HG03066 (cell line): ENCODE measurements at regions not wholly inside any gene's neighbourhood (a gene's known extent, or its start where the extent isn't known, plus 50 kb on each side); places are given as distances from the start of the nearest gene placed in this dataset.
"Not testable (repeated sequence)": the region's sequence is repeated elsewhere in the genome, so short reads cannot be mapped to it uniquely, and the experiment has no call there.

Experiments used
- ATAC-seq: cut with Tn5 transposase; IDR thresholded peaks from one replicate; pipeline ENCODE4 v1.9.1; 2021; ENCODE audit warnings: low read depth; ENCODE audit not compliant: unreplicated experiment

DNA sequence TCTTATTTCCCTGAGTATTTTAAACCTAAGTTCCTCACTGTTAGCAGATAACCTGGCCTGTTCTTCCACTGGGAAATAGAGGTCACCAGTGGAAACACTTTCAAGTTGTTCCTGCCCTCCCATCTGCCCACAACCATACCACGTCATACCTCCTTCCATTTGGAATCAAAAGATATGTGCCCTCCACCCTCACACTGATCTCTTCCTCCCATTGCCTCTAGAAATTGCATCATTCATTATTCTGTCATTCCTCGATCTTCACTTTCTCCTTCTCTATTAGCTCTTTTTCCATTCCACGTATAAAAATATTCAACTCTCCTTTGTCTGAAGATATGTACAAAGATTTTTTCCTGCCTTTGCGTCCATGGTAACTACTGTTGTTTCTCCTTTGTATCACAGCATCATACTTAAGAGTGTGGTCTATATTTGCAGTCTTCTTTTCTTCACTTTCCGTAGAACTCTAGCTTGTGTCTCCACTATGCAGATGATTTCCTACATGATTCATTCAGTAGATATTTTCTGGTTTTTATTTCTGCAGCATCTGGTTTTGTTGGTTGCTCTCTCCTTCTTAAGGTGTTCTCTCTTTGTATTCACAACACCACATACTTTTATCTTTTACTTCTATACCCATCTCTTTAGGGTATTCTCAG is 312.3 kb downstream of the REEP3 start:
- ATAC-seq: no peak

DNA sequence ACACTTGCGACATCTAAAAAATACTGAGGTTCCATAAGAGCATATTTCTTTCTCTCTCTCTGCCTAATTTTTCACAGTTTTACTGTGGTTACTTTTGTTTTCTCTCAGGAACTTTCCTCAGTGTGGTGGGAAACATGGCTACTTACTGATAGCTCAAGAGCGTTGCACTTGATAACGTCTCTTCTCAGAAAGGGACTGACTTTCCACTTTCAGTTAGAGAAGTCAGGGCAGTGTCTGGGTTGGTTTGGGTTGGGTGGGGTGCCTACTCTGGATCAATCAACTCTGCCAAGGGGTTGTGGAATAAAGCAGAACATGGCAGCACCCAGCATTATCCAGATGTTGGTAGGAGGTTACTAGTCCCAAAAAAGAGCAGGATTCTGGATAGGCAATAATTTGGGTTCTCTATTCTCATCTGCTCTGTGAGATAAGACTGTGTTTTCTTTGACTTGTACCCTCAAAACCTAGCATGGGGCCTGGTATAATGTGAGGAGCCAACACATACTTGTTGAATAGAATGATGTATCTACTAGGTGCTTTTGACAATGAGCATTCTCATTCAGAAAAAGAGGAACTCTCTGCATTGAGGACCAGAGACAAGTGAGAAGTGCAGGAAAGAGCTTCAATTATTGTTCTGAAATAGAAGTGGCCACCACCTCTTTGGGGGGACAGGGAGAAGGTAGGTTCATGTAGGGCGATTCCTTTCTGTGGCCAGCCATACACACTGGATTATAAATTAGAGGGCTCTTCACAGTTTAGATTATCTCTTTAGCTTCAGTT is 315.7 kb downstream of the REEP3 start:
- no peak for ATAC-seq

DNA sequence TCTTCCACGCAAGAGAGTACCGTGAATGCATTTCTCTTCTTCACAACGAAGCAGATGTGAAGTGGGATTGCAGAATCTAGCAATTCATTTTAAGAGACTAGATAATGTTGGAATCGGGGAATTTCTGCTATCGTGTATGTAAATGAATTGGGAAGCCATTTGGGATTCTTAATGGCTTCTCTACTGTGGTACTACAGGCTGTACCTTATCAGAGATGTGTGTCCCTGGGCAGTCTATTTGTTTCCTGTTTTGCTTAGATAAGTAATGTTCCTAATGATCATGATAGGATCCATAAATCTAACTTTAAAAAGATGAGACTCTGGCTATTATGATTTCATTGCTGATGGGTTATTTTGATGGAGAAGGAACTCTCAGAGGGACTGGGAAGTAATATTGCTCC is 320.6 kb downstream of the REEP3 start:
- ATAC-seq: no peak

DNA sequence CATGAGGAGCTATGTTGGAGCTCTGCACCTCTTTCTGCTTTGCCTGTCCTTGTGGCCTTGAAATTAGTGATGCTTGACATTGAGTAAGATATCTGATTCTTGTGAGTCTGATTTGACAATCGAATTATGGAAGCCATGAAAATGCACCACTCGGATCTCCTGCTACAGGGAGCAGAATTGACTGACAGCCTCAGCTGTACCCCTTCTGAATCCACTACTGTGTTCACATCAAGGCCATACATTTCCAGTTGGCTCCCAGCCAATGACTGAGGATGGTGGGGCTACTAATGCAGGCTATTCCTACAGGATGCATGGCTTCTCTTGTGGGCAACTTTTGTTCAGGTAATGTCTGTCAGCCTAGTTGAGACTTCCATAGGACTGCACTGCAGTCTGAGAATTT is 321.9 kb downstream of the REEP3 start:
- no peak for ATAC-seq

DNA sequence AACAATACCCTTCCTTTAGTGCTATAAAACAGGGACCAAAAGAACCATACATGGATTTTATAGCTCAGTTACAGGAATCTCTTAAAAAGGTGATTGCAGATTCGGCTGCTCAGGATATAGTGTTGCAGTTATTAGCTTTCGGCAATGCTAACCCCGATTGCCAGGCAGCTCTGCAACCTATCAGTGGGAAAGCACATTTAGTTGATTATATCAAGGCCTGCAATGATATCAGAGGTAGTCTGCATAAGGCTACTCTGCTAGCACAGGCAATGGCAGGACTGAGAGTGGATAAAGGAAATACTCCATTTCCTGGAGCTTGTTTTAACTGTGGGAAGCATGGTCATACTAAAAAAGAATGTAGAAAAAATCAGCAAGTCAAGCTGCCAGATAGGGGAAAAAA is 327.7 kb downstream of the REEP3 start:
- ATAC-seq: not testable (repeated sequence)

DNA sequence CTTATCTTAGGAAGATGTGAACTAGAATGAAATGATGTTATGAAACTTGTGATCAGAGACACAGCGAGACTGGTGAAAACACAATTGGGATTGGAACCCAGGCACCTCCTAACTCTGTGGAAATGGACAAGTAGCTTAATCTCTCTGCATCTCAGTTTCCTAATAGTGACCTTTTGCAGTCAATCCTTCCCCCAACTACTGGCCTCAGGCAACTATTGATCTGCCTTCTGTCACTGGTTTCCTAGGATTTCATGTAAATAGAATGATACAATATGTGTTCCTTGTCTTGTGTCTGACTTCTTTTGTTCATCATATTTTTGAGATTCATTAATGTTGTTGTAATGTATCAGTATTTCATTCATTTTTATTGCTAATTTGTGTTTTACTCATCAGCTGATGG is 341.7 kb downstream of the REEP3 start:
- no peak for ATAC-seq

DNA sequence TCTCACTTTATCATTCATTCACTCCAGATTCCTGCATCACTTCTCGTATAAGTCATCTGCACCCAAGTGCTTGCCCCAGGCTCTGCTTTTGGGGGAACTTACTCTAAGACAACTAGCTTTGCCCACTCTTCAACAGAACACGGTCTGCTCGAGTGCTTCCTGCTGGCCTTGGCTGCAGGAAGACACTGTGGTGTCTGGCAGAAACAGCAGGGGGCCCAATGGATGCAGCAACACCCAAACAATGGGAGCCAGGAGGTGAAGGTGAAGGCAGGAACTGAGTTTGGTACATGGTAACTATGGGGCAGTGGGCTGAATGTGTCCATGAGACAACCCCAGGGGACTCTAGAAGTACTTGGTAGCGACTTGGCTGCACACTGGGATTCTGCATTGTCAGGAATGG is 344.0 kb downstream of the REEP3 start:
- no peak for ATAC-seq

DNA sequence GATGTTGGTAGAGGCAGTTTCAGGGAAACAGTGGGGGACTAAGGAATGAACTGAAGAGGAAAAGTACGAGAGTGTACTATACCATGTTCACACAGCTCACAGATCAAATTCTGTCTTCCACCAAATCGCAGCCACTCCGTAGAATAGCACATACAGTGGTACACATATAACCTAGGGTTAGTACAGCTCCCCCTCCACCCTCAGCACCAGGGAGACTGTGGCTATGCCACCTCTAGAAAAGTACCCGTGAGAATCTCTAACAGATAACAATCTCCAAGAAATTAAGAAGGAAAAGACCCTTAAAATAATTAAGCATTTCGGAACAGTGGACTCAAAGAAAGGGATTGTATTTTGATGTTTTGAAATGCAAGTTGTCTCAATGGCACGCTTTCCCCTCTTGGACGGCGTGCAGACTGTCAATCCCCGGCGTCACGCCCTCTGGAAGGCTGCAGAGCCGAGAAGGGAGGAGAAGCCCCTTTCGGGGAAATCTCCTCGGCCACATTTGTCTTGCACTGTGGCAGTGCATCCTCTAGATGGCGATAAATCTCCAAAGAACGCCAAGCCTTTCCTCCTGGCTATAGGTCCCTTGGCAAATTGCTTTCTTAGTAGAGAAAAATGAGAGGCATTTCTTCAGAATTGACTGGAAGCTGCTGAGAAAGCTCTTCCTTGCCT is 345.0 kb downstream of the REEP3 start:
- peak; percentile 85 for ATAC-seq

DNA sequence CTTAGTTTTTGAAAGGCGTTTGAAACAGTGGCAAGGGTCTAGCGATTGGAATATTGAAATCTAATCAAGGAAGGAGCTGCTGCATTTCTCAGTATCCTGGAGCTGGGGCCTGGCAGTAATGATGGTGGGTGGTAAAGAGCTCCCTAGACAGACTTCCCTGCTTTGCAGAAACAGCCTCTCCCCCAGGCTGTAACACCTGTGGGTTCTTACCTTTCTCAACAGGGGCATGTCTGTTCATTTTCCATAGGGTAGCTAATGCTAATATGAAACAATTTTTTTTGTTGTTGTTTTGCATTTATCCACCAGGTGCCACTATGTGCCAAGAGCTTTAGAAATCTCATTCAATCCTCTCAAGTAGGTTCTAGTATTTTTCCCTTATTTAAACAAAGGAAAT is 345.5 kb downstream of the REEP3 start:
- peak; percentile 67 for ATAC-seq

DNA sequence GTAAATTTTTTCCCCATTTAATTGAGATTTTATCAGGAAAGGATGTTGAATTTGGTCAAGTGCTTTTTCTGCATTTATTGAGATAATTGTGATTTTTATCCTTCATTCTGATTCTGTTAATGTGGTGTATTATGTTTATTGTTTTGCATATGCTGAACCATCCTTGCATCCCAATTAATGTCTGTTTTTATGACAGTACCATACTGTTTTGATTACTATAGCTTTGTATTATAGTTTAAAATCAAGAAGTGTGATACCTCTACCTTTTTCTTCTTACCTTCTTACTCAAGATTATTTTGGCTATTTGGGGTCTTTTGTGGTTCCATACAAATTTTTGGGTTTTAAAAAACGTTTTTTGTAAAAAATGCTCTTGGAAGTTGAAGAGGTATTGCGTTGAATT is 357.2 kb downstream of the REEP3 start:
- ATAC-seq: no peak

DNA sequence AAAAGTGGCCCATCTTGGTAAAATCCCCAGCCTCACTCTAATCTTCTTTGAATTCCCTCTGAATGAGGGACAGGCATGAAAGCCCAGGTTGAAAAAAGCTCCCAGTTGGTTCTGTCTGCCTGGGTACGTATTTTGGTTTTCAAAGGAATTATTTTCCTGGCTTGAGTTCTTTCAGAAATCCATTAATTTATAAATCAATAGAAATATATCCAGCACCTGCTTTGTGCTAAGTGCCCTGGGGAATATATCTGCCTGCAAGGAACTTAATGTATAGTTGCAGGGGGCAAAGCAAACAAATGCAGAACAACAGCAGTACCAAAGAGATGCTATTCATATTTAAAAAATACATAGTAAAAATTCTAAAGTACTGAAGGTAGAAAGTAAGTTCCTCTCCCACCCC is 362.7 kb downstream of the REEP3 start:
- no peak for ATAC-seq

DNA sequence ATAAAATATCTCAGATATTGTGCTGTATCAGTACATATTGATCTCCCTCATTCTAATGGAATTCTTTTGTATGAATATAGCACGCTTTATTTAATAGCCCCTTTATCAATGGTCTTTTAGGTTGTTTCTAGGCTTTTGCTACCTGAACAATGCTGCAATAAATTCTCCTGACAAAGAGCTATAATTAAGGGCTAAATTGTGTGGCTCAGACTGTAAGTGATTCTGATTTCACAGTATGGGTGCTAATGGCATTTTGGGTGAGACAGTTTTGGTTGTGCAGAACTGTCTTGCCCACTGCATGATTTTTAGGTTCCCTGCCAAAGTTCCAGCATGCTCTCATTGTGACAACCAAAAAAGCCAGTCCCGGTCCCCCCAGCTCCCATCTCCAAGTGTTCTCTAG is 363.2 kb downstream of the REEP3 start:
- no peak for ATAC-seq

DNA sequence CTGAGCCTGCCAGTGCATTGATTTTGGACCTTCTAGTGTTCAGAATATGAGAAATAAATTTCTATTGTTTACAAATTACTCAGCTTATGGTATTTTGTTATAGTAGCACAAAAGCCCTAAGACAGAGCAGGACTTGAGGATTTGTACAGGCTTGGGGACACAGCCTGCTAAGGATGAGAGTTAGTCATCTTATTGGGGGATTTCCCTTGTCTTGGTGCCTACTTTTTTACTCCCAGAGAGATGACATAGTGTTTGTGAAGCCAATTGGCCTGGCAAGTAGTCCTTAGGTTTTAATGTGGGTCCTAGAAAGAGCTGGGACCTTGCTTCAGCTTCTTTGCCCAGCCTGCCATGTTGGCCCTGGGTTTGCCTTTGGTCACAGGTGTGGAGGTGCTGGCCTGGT is 364.0 kb downstream of the REEP3 start:
- no peak for ATAC-seq

DNA sequence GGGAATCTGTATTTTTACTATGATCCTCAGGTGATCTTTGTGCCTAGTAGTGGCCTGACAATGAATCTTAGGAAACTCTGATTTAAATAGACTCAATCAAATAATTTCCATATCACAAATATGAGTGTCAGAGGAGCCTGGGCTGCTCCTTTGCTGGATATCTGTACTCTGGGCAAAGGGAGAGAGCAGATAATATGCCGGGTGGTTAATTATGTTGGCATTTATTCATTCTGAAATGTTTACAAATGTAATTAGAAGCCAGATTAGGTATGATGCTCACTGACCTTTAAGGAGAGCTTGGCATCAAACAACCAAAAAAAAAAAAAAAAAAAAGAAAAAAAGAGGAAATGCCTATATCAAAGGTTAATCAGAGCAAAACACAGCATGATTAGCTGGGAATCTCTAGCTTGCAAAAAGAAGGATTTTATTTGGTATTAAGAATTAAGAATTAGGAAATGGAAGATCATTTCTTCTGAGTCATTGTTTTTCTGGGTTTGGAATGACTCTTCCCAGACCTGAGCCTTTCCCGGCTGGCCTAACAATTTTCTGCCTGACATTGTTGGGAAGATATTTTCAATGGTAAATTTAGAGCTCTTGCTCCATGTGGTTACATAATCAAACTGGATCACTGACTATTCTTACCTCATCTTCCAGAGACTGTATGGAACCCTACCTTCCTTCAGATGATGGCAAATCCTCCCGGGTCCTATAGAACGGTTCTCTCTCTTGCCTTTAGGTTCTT is 365.3 kb downstream of the REEP3 start:
- no peak for ATAC-seq

DNA sequence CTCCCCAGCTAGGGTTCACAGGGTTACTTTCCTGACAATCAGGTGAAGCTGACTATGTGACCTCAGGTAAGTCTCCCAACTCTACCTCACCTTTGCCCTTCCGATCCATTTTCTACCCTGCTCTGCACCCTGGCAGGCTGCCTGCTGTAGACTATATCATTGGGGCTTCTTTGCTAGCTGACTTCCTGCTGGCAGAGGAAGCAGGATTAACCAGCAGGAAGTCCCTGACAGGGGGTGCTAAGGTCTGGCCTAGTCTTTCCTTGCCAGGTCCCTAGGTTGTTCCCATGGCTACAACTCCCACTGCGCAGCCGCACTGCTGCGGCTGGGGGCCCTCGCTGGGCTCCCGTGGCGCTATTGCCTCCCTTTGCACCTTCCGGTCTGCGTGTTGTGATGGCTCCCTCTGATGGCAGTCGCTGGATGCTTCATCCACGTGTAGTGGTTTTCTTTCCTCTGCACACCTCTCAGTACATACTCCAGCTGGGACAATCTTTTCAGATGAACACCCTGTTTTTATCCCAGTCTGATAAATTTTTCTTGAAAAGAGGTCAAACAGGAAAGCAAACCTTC is 365.9 kb downstream of the REEP3 start:
- ATAC-seq: no peak

DNA sequence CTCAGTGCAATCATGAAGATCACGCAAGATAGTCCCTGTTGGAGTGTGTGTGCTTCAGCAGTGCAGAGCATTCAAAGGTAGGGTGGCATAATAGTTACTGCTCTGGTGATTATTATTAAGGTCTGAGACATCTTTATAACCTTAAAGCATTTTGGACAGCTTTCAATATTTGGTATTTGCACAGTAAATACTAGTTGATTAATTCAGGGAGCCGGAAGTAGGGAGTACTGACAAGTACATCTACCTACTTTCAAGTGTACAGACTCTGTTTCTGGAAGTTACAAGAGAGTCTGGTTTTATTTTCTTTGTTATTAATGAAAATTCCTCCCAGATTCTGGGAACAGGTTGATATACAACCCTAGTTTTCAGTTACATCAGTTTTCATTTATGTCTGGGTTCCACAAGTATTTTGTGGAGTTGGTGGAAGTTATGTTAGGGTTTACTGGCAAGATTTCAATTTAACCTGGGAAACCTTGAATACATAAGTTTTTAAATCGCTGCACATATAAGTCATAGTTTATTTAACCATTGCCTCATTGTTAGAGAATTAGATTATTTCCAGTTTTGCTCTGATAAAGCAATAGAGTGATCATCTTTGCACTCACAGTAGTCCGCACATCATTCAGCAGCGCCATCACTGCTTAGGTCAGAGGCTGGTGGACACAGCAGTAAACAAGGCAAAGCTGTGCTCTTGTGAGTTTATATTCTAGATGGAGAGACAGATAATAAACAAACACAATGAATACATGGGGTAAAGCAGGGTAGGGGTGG is 366.6 kb downstream of the REEP3 start:
- no peak for ATAC-seq

DNA sequence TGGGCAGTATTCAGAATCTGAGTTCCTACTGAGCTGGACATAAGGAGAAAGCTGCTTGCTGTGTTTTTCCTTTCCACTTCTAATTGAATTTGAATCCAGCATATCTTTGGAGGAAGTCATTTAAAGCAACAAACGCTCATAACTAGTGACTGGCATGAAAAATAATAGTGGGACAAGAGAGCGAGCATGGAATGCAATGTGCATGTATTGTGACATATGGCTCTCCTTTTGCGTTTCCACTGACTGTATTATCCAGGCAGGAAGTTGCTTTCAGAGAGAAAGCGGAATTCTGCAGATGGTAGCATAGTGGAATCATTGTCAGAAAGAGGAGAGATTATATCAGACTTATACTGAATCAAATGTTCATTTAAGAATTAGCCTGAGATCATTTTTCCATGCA is 368.6 kb downstream of the REEP3 start:
- no peak for ATAC-seq

DNA sequence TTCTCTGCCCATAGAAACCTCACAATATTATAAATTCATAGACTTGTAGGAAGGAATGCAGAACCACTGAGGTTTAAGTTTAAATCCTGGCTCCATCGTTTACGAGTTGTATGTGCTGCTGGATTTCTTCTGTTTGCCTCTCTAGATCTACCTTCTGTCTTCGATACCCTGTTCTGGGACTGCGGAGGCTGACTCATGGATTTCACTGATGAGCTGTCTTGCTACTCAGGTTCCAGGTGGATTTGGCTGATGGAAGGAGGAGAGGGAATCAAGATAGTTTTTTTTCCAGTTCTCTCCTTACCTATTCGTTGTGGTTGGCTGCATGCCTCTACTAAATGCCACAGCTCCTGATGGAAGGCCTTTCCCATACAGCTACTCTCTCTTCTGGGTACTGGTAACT is 375.8 kb downstream of the REEP3 start:
- no peak for ATAC-seq

DNA sequence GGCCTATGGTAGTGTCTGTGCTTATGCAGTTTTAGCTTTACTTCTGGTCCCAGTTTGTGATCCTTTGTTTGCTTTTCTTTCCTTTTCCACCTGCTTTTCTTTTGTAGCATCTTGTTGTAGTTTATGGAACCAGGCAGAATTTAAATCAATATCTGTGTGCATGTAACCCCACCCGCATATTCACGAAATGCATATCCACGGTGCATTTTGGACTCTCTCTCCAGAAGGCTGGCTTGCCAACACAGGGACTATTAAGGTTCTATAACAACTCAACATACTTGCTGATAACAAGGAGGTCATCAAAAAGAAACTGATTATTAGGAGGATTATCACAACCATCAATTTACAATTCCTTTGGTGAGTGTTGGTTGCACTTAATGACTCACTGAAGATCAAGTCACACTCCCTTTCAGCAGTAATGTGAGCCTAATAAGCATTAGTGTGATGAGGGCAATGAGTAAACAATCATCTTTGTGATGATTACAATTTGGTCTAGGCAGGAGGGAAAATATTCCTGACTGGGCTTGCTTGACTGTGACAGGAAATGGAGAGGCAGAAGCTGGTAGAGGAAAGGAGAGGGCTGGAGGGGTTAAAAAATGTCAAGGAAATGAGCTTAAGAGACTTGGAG is 378.6 kb downstream of the REEP3 start:
- ATAC-seq: no peak

DNA sequence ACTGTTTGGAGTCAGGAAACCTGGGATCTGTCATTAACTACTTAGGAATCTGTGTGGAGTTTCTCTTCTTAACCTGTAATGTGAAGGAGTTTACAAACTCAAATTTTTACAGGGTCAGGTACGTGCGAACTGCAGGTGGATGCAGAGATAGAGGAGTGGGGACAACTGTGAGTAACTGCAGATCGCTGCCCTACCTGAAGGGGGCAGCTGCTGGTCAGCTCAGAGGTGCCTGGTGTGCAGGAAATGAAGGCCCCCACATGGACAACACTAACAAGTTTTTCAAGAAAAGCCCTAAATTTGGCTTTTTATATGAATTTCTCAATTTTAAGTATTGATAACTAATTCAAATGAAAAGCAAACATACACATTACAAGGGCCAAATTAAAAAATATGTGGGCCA is 380.0 kb downstream of the REEP3 start:
- ATAC-seq: no peak
